ENCODE measurements at regions not wholly inside any gene's neighbourhood (a gene's known extent, or its start where the extent isn't known, plus 50 kb on each side); places are given as distances from the start of the nearest gene placed in this dataset.

- TF ChIP-seq ZNF274 (IDR thresholded peaks at IDR 0.05; ENCODE audit: low read depth, low read length) (no peak), SUZ12 (IDR thresholded peaks at IDR 0.05; ENCODE audit: extremely low read depth, insufficient read depth, insufficient read length) (no peak), YY1 (IDR thresholded peaks at IDR 0.05; ENCODE audit: insufficient read depth, insufficient read length) (no peak)
- DNase-seq (ENCODE audit: low read depth, low spot score) = no peak
- no peaks in the 10 kb centered on the region for H3K9me3 ChIP-seq (ENCODE audit: insufficient read depth, low read length)
Observed at GRCh38 chr1:59041646-59042277, 255.1 kb upstream of the FGGY start.

GRCh38 chr1:59043796-59044195 lies 253.1 kb upstream of the FGGY start:
- no peak for TF ChIP-seq SUZ12 (IDR thresholded peaks at IDR 0.05; ENCODE audit: extremely low read depth, insufficient read depth, insufficient read length)
- no peak for TF ChIP-seq YY1 (IDR thresholded peaks at IDR 0.05; ENCODE audit: insufficient read depth, insufficient read length)
- TF ChIP-seq ZNF274 (IDR thresholded peaks at IDR 0.05; ENCODE audit: low read depth, low read length) = no peak
- DNase-seq (ENCODE audit: low read depth, low spot score) = no peak
- Histone ChIP-seq H3K4me1 (ENCODE audit: insufficient read depth, insufficient read length) (peaks cover 10% of the 10 kb centered on the region), H3K4me3 (ENCODE audit: insufficient read length, low read depth) (no peak overlapping the region), H3K9ac (ENCODE audit: insufficient read length, low read depth) (no peak overlapping the region), H3K9me3 (ENCODE audit: insufficient read depth, low read length) (no peaks in the 10 kb centered on the region), H3K27me3 (ENCODE audit: insufficient read depth, insufficient read length) (no peaks in the 10 kb centered on the region), H3K36me3 (ENCODE audit: insufficient read depth, insufficient read length, low read length) (no peaks in the 10 kb centered on the region)

More at GRCh38 chr1:59041646-59042277, 255.1 kb upstream of the FGGY start:
- Histone ChIP-seq H3K36me3 (ENCODE audit: insufficient read depth, insufficient read length, low read length) (no peaks in the 10 kb centered on the region), H3K4me1 (ENCODE audit: insufficient read depth, insufficient read length) (peaks cover 8% of the 10 kb centered on the region), H3K27me3 (ENCODE audit: insufficient read depth, insufficient read length) (no peaks in the 10 kb centered on the region), H3K9ac (ENCODE audit: insufficient read length, low read depth) (no peak overlapping the region), H3K4me3 (ENCODE audit: insufficient read length, low read depth) (no peak overlapping the region)

GRCh38 chr1:59044535-59045121 lies 252.3 kb upstream of the FGGY start:
- no peak for TF ChIP-seq YY1 (IDR thresholded peaks at IDR 0.05; ENCODE audit: insufficient read depth, insufficient read length)
- TF ChIP-seq ZNF274 (IDR thresholded peaks at IDR 0.05; ENCODE audit: low read depth, low read length) = no peak
- TF ChIP-seq SUZ12 (IDR thresholded peaks at IDR 0.05; ENCODE audit: extremely low read depth, insufficient read depth, insufficient read length) = no peak
- Histone ChIP-seq H3K4me3 (ENCODE audit: insufficient read length, low read depth) (no peak overlapping the region), H3K27me3 (ENCODE audit: insufficient read depth, insufficient read length) (no peaks in the 10 kb centered on the region), H3K9ac (ENCODE audit: insufficient read length, low read depth) (no peak overlapping the region), H3K4me1 (ENCODE audit: insufficient read depth, insufficient read length) (peaks cover 10% of the 10 kb centered on the region), H3K36me3 (ENCODE audit: insufficient read depth, insufficient read length, low read length) (no peaks in the 10 kb centered on the region), H3K9me3 (ENCODE audit: insufficient read depth, low read length) (no peaks in the 10 kb centered on the region)
- DNase-seq (ENCODE audit: low read depth, low spot score) = no peak

- Histone ChIP-seq H3K9ac (ENCODE audit: insufficient read length, low read depth) (no peak overlapping the region), H3K4me1 (ENCODE audit: insufficient read depth, insufficient read length) (peaks cover 10% of the 10 kb centered on the region)
- DNase-seq (ENCODE audit: low read depth, low spot score) = no peak
Observed at GRCh38 chr1:59045137-59045536, 251.8 kb upstream of the FGGY start.

GRCh38 chr1:59045636-59046035 lies 251.3 kb upstream of the FGGY start:
- H3K9ac ChIP-seq (ENCODE audit: insufficient read length, low read depth) = no peak overlapping the region

More at GRCh38 chr1:59045137-59045536, 251.8 kb upstream of the FGGY start:
- no peaks in the 10 kb centered on the region for H3K36me3 ChIP-seq (ENCODE audit: insufficient read depth, insufficient read length, low read length)
- H3K4me3 ChIP-seq (ENCODE audit: insufficient read length, low read depth) = no peak overlapping the region
- H3K27me3 ChIP-seq (ENCODE audit: insufficient read depth, insufficient read length) = no peaks in the 10 kb centered on the region
- H3K9me3 ChIP-seq (ENCODE audit: insufficient read depth, low read length) = no peaks in the 10 kb centered on the region
- no peak for TF ChIP-seq ZNF274 (IDR thresholded peaks at IDR 0.05; ENCODE audit: low read depth, low read length)
- no peak for TF ChIP-seq YY1 (IDR thresholded peaks at IDR 0.05; ENCODE audit: insufficient read depth, insufficient read length)
- TF ChIP-seq SUZ12 (IDR thresholded peaks at IDR 0.05; ENCODE audit: extremely low read depth, insufficient read depth, insufficient read length) = no peak

GRCh38 chr1:59046134-59046533 lies 250.8 kb upstream of the FGGY start:
- Histone ChIP-seq H3K27me3 (ENCODE audit: insufficient read depth, insufficient read length) (no peaks in the 10 kb centered on the region), H3K4me3 (ENCODE audit: insufficient read length, low read depth) (no peak overlapping the region), H3K36me3 (ENCODE audit: insufficient read depth, insufficient read length, low read length) (no peaks in the 10 kb centered on the region), H3K9me3 (ENCODE audit: insufficient read depth, low read length) (no peaks in the 10 kb centered on the region), H3K4me1 (ENCODE audit: insufficient read depth, insufficient read length) (peaks cover 10% of the 10 kb centered on the region), H3K9ac (ENCODE audit: insufficient read length, low read depth) (no peak overlapping the region)
- DNase-seq (ENCODE audit: low read depth, low spot score) = no peak
- TF ChIP-seq YY1 (IDR thresholded peaks at IDR 0.05; ENCODE audit: insufficient read depth, insufficient read length) (no peak), SUZ12 (IDR thresholded peaks at IDR 0.05; ENCODE audit: extremely low read depth, insufficient read depth, insufficient read length) (no peak), ZNF274 (IDR thresholded peaks at IDR 0.05; ENCODE audit: low read depth, low read length) (no peak)

More at GRCh38 chr1:59045636-59046035, 251.3 kb upstream of the FGGY start:
- peaks cover 10% of the 10 kb centered on the region for H3K4me1 ChIP-seq (ENCODE audit: insufficient read depth, insufficient read length)
- H3K9me3 ChIP-seq (ENCODE audit: insufficient read depth, low read length) = no peaks in the 10 kb centered on the region
- H3K4me3 ChIP-seq (ENCODE audit: insufficient read length, low read depth) = no peak overlapping the region
- TF ChIP-seq SUZ12 (IDR thresholded peaks at IDR 0.05; ENCODE audit: extremely low read depth, insufficient read depth, insufficient read length) = no peak
- TF ChIP-seq YY1 (IDR thresholded peaks at IDR 0.05; ENCODE audit: insufficient read depth, insufficient read length) = no peak
- no peak for TF ChIP-seq ZNF274 (IDR thresholded peaks at IDR 0.05; ENCODE audit: low read depth, low read length)
- DNase-seq (ENCODE audit: low read depth, low spot score) = no peak
- no peaks in the 10 kb centered on the region for H3K27me3 ChIP-seq (ENCODE audit: insufficient read depth, insufficient read length)
- H3K36me3 ChIP-seq (ENCODE audit: insufficient read depth, insufficient read length, low read length) = no peaks in the 10 kb centered on the region

GRCh38 chr1:59046730-59047157 lies 250.2 kb upstream of the FGGY start:
- Histone ChIP-seq H3K9ac (ENCODE audit: insufficient read length, low read depth) (no peak overlapping the region), H3K36me3 (ENCODE audit: insufficient read depth, insufficient read length, low read length) (no peaks in the 10 kb centered on the region), H3K9me3 (ENCODE audit: insufficient read depth, low read length) (no peaks in the 10 kb centered on the region), H3K27me3 (ENCODE audit: insufficient read depth, insufficient read length) (no peaks in the 10 kb centered on the region), H3K4me1 (ENCODE audit: insufficient read depth, insufficient read length) (peaks cover 10% of the 10 kb centered on the region), H3K4me3 (ENCODE audit: insufficient read length, low read depth) (no peak overlapping the region)
- TF ChIP-seq YY1 (IDR thresholded peaks at IDR 0.05; ENCODE audit: insufficient read depth, insufficient read length) (no peak), SUZ12 (IDR thresholded peaks at IDR 0.05; ENCODE audit: extremely low read depth, insufficient read depth, insufficient read length) (no peak), ZNF274 (IDR thresholded peaks at IDR 0.05; ENCODE audit: low read depth, low read length) (no peak)
- no peak for DNase-seq (ENCODE audit: low read depth, low spot score)
